ENCODE measurements at regions not wholly inside any gene's neighbourhood (a gene's known extent, or its start where the extent isn't known, plus 50 kb on each side); places are given as distances from the start of the nearest gene placed in this dataset.

DNA sequence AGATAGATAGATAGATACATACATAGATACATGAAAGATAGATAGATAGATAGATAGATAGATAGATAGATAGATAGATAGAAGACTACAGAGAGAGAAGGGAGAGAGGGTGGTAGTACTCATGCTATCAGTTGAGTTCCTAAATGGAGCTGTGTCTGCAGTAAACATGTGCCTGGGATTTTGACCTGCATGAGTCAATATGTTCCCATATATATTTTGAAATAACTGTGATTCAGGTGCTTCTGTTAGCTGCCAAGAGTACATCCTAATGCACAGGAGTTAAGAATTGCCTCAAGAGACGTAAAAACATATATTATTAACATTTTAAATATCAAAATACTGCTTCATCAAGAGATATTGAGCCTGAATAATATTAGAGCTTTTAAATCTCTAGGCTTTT is 379.4 kb downstream of the GRXCR1 start:
- H3K27me3 ChIP-seq (ENCODE audit: insufficient read depth, poor library complexity, severe bottlenecking): no peaks in the 10 kb centered on the region
- no peak for TF ChIP-seq POLR2AphosphoS5 (IDR thresholded peaks at IDR 0.05; ENCODE audit: low read depth)
- no peak for TF ChIP-seq SPI1 (IDR thresholded peaks at IDR 0.05; ENCODE audit: borderline replicate concordance, low read depth)
- TF ChIP-seq, protein P1, sequence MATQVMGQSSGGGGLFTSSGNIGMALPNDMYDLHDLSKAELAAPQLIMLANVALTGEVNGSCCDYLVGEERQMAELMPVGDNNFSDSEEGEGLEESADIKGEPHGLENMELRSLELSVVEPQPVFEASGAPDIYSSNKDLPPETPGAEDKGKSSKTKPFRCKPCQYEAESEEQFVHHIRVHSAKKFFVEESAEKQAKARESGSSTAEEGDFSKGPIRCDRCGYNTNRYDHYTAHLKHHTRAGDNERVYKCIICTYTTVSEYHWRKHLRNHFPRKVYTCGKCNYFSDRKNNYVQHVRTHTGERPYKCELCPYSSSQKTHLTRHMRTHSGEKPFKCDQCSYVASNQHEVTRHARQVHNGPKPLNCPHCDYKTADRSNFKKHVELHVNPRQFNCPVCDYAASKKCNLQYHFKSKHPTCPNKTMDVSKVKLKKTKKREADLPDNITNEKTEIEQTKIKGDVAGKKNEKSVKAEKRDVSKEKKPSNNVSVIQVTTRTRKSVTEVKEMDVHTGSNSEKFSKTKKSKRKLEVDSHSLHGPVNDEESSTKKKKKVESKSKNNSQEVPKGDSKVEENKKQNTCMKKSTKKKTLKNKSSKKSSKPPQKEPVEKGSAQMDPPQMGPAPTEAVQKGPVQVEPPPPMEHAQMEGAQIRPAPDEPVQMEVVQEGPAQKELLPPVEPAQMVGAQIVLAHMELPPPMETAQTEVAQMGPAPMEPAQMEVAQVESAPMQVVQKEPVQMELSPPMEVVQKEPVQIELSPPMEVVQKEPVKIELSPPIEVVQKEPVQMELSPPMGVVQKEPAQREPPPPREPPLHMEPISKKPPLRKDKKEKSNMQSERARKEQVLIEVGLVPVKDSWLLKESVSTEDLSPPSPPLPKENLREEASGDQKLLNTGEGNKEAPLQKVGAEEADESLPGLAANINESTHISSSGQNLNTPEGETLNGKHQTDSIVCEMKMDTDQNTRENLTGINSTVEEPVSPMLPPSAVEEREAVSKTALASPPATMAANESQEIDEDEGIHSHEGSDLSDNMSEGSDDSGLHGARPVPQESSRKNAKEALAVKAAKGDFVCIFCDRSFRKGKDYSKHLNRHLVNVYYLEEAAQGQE (IDR thresholded peaks at IDR 0.05; ENCODE audit: insufficient replicate concordance, low read depth): no peak
- TF ChIP-seq, protein P2, sequence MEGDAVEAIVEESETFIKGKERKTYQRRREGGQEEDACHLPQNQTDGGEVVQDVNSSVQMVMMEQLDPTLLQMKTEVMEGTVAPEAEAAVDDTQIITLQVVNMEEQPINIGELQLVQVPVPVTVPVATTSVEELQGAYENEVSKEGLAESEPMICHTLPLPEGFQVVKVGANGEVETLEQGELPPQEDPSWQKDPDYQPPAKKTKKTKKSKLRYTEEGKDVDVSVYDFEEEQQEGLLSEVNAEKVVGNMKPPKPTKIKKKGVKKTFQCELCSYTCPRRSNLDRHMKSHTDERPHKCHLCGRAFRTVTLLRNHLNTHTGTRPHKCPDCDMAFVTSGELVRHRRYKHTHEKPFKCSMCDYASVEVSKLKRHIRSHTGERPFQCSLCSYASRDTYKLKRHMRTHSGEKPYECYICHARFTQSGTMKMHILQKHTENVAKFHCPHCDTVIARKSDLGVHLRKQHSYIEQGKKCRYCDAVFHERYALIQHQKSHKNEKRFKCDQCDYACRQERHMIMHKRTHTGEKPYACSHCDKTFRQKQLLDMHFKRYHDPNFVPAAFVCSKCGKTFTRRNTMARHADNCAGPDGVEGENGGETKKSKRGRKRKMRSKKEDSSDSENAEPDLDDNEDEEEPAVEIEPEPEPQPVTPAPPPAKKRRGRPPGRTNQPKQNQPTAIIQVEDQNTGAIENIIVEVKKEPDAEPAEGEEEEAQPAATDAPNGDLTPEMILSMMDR (IDR thresholded peaks at IDR 0.05; ENCODE audit: insufficient read depth, low read length): no peak
- TF ChIP-seq GABPA (IDR thresholded peaks at IDR 0.05; ENCODE audit: low read depth): no peak

DNA sequence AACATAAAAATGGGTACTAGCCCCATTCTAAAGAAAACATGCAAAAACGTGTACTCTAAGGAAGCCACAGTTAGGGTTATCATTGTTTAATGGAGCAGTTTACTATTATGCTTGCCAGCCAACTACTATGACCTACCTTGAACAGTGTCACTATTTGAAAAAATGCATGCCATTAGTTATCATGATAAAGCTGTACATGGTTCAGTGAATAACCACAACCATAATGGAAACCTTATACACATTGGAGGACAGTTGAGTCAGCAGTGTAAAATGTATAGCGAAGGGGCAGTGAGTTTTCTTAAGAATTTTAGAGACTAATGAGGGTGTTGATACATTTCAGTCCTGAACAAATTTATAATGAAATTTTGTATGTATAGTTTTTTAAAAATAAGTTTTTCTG is 381.9 kb downstream of the GRXCR1 start:
- DNase-seq (ENCODE audit: low read depth in 1 of 2, low spot score in 1 of 2): no peak
- TF ChIP-seq GABPA (IDR thresholded peaks at IDR 0.05; ENCODE audit: low read depth) (no peak), SPI1 (IDR thresholded peaks at IDR 0.05; ENCODE audit: borderline replicate concordance, low read depth) (no peak), POLR2AphosphoS5 (IDR thresholded peaks at IDR 0.05; ENCODE audit: low read depth) (no peak)
- TF ChIP-seq, protein P2 (IDR thresholded peaks at IDR 0.05; ENCODE audit: insufficient read depth, low read length): no peak
- TF ChIP-seq, protein P1 (IDR thresholded peaks at IDR 0.05; ENCODE audit: insufficient replicate concordance, low read depth): no peak
- no peaks in the 10 kb centered on the region for H3K27me3 ChIP-seq (ENCODE audit: insufficient read depth, poor library complexity, severe bottlenecking)
- H3K27ac ChIP-seq (replicated peaks): no peak overlapping the region
- H3K4me3 ChIP-seq (replicated peaks; ENCODE audit: insufficient read depth, low read length): no peak overlapping the region

More for the DNA sequence above, 379.4 kb downstream of the GRXCR1 start:
- Histone ChIP-seq H3K27ac (replicated peaks) (no peak overlapping the region), H3K4me3 (replicated peaks; ENCODE audit: insufficient read depth, low read length) (no peak overlapping the region)
- no peak for DNase-seq (ENCODE audit: low read depth in 1 of 2, low spot score in 1 of 2)

DNA sequence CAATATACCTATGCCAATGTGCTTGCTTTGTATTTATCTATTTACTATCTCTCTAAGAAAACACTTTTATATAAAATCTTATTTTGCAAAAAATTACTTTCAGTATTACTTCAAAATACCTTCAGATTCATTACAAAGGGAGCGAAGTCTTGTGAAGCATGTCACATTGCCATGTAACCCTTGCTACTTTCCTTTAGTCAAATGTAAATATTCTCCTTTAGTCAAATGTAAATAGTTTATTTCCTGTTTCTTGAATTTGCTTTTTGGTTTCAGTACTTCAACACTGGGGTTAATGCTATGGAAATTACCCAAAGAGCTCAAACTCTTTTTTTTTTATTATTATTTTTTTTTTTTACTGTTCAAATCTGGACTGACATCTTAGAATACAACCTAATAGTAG is 383.3 kb downstream of the GRXCR1 start:
- TF ChIP-seq, protein P1 (IDR thresholded peaks at IDR 0.05; ENCODE audit: insufficient replicate concordance, low read depth): no peak
- TF ChIP-seq SPI1 (IDR thresholded peaks at IDR 0.05; ENCODE audit: borderline replicate concordance, low read depth) (no peak), GABPA (IDR thresholded peaks at IDR 0.05; ENCODE audit: low read depth) (no peak), POLR2AphosphoS5 (IDR thresholded peaks at IDR 0.05; ENCODE audit: low read depth) (no peak)
- TF ChIP-seq, protein P2 (IDR thresholded peaks at IDR 0.05; ENCODE audit: insufficient read depth, low read length): no peak
- Histone ChIP-seq H3K4me3 (replicated peaks; ENCODE audit: insufficient read depth, low read length) (no peak overlapping the region), H3K27me3 (ENCODE audit: insufficient read depth, poor library complexity, severe bottlenecking) (no peaks in the 10 kb centered on the region), H3K27ac (replicated peaks) (no peak overlapping the region)
- no peak for DNase-seq (ENCODE audit: low read depth in 1 of 2, low spot score in 1 of 2)
